ENCODE measurements at regions not wholly inside any gene's neighbourhood (a gene's known extent, or its start where the extent isn't known, plus 50 kb on each side); places are given as distances from the start of the nearest gene placed in this dataset.

DNA sequence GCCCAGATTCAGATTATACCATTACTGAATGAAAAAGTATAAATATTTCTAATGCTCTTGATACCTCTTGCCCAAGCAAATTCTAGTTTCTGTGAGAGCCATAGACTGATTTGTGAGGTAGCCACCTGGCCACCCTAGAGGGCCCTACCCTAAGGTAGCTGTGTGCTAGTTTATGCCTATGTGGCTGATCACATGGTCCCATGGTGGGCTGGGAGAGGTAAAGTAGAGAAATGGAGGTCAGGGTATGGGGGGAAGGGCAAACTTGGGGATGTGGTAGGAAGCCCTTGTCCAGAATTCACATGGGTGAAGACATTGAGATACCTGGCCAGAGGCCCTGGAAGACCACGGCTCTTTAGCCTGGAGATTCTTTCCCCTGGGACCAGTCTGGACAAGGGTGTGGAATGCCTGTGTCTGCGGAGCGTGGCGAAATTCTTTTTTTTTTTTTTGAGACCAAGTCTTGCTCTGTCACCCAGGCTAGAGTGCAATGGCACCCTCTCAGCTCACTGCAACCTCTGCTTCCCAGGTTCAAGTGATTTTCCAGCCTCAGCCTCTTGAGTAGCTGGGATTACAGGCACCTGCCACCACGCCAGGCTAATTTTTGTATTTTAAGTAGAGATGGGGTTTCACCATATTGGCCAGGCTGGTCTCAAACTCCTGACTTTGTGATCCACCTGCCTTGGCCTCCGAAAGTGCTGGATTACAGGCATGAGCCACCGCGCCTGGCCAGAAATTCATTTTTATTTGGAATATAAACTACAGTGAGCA lies 639.4 kb downstream of the ACTR3B start:
- FAIRE-seq = no peak
- H3K27ac ChIP-seq (ENCODE audit: low read depth, low read length) = no peak overlapping the region
- H3K4me3 ChIP-seq (ENCODE audit: insufficient read depth, low read depth, low read length) = no peak overlapping the region
- Mint-ChIP-seq H3K27me3 (ENCODE audit: low read depth, unreplicated experiment) (no peaks in the 10 kb centered on the region), H3K4me3 (ENCODE audit: unreplicated experiment) (no peak overlapping the region), H3K27ac (ENCODE audit: unreplicated experiment) (no peak overlapping the region), H3K4me1 (ENCODE audit: low read depth, unreplicated experiment) (no peaks in the 10 kb centered on the region), H3K9me3 (ENCODE audit: unreplicated experiment) (peaks cover 15% of the 10 kb centered on the region), H3K36me3 (ENCODE audit: low read depth, unreplicated experiment) (no peaks in the 10 kb centered on the region)
- H3K79me2 ChIP-seq (ENCODE audit: insufficient read depth, low read length) = no peaks in the 10 kb centered on the region
- H3K4me1 ChIP-seq (ENCODE audit: insufficient read depth, low read length) = no peaks in the 10 kb centered on the region
- H3K9me3 ChIP-seq (ENCODE audit: insufficient read depth, low read depth, low read length) = peaks cover 21% of the 10 kb centered on the region
- no peak overlapping the region for H2AFZ ChIP-seq (ENCODE audit: low read depth, low read length)
- no peaks in the 10 kb centered on the region for H3K27me3 ChIP-seq (ENCODE audit: insufficient read depth, low read length)
- no peaks in the 10 kb centered on the region for H4K20me1 ChIP-seq (ENCODE audit: insufficient read depth, low read length)
- DNase-seq (ENCODE audit: low read depth) = no peak
- H3K36me3 ChIP-seq (ENCODE audit: insufficient read depth, low read length) = no peaks in the 10 kb centered on the region
- no peak overlapping the region for H3K4me2 ChIP-seq (ENCODE audit: low read length)
- TF ChIP-seq, protein P1, sequence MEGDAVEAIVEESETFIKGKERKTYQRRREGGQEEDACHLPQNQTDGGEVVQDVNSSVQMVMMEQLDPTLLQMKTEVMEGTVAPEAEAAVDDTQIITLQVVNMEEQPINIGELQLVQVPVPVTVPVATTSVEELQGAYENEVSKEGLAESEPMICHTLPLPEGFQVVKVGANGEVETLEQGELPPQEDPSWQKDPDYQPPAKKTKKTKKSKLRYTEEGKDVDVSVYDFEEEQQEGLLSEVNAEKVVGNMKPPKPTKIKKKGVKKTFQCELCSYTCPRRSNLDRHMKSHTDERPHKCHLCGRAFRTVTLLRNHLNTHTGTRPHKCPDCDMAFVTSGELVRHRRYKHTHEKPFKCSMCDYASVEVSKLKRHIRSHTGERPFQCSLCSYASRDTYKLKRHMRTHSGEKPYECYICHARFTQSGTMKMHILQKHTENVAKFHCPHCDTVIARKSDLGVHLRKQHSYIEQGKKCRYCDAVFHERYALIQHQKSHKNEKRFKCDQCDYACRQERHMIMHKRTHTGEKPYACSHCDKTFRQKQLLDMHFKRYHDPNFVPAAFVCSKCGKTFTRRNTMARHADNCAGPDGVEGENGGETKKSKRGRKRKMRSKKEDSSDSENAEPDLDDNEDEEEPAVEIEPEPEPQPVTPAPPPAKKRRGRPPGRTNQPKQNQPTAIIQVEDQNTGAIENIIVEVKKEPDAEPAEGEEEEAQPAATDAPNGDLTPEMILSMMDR (IDR thresholded peaks at IDR 0.05; ENCODE audit: insufficient read depth, low read depth, low read length) = no peak
- TF ChIP-seq EZH2 (IDR thresholded peaks at IDR 0.05; ENCODE audit: insufficient read depth, low read length) = no peak
- no peak overlapping the region for H3K9ac ChIP-seq (ENCODE audit: low read length)

DNA sequence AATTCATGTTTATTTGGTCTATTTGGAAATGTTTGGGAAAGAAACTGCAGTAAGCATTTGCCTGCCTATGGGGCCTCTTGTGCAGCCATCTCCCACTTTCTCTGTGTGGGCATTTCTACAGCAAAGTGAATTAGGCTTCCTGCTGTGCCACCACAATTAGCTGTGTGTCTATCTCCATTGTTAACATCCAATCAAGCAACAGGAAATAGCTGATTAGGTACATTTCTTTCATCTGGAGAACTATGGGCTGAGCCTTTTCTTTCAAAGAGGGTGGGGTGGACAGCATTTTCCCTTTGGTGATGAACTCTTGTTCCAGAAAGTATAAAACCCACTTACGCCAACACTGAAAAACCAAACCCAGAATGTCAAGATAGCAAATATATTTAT lies 640.0 kb downstream of the ACTR3B start:
- Histone ChIP-seq H4K20me1 (ENCODE audit: insufficient read depth, low read length) (no peaks in the 10 kb centered on the region), H3K79me2 (ENCODE audit: insufficient read depth, low read length) (no peaks in the 10 kb centered on the region), H3K4me2 (ENCODE audit: low read length) (no peak overlapping the region), H3K4me1 (ENCODE audit: insufficient read depth, low read length) (no peaks in the 10 kb centered on the region), H3K9ac (ENCODE audit: low read length) (no peak overlapping the region), H3K27me3 (ENCODE audit: insufficient read depth, low read length) (no peaks in the 10 kb centered on the region), H2AFZ (ENCODE audit: low read depth, low read length) (no peak overlapping the region), H3K4me3 (ENCODE audit: insufficient read depth, low read depth, low read length) (no peak overlapping the region), H3K36me3 (ENCODE audit: insufficient read depth, low read length) (no peaks in the 10 kb centered on the region), H3K9me3 (ENCODE audit: insufficient read depth, low read depth, low read length) (peaks cover 23% of the 10 kb centered on the region), H3K27ac (ENCODE audit: low read depth, low read length) (no peak overlapping the region)
- H3K4me1 Mint-ChIP-seq (ENCODE audit: low read depth, unreplicated experiment) = no peaks in the 10 kb centered on the region
- TF ChIP-seq EZH2 (IDR thresholded peaks at IDR 0.05; ENCODE audit: insufficient read depth, low read length) = no peak
- TF ChIP-seq, protein P1 (IDR thresholded peaks at IDR 0.05; ENCODE audit: insufficient read depth, low read depth, low read length) = no peak
- H3K27ac Mint-ChIP-seq (ENCODE audit: unreplicated experiment) = no peak overlapping the region
- H3K36me3 Mint-ChIP-seq (ENCODE audit: low read depth, unreplicated experiment) = no peaks in the 10 kb centered on the region
- peaks cover 15% of the 10 kb centered on the region for H3K9me3 Mint-ChIP-seq (ENCODE audit: unreplicated experiment)
- DNase-seq (ENCODE audit: low read depth) (no peak), FAIRE-seq (no peak)
- no peak overlapping the region for H3K4me3 Mint-ChIP-seq (ENCODE audit: unreplicated experiment)
- H3K27me3 Mint-ChIP-seq (ENCODE audit: low read depth, unreplicated experiment) = no peaks in the 10 kb centered on the region
